Skin epidermis (tissue), 12 donors: ENCODE measurements at regions not wholly inside any gene's neighbourhood (a gene's known extent, or its start where the extent isn't known, plus 50 kb on each side); places are given as distances from the start of the nearest gene placed in this dataset.
"Not testable (repeated sequence)": the region's sequence is repeated elsewhere in the genome, so short reads cannot be mapped to it uniquely, and the experiment has no call there.

Experiments
- H3K27ac ChIP-seq, 21 experiments: fragments of 200-600 bp; sonication (generic) in 11 of 21; one replicate each; pipeline ENCODE4 v1.5.0; 2020; ENCODE audit warnings: mild to moderate bottlenecking in 3 of 21, inconsistent platforms in 2 of 21, moderate library complexity in 2 of 21
- H3K4me3 ChIP-seq, 7 experiments: fragments of 200-600 bp; sonication (generic) in 2 of 7; one replicate each; pipeline ENCODE4 v1.5.0; 2020; ENCODE audit warnings: inconsistent platforms in 2 of 7, mild to moderate bottlenecking in 2 of 7, moderate library complexity in 1 of 7

DNA sequence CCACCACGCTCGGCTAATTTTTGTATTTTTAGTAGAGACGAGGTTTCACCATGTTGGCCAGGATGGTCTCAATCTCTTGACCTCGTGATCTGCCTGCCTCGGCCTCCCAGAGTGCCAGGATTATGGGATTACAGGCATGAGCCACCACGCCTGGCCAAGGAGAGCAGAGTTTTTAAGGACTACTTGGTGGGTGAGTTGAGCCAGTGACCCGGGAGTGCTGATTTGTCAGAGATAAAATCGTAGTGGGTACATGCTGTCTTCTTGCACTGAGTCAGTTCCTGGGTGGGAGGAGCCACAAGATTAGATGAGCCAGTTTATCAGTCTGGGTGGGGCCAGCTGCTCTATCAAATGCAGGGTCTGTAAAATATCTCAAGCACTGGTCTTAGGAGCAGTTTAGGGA is 361.7 kb downstream of the TYW1 start:
- not testable (repeated sequence) for H3K27ac ChIP-seq, H3K4me3 ChIP-seq

DNA sequence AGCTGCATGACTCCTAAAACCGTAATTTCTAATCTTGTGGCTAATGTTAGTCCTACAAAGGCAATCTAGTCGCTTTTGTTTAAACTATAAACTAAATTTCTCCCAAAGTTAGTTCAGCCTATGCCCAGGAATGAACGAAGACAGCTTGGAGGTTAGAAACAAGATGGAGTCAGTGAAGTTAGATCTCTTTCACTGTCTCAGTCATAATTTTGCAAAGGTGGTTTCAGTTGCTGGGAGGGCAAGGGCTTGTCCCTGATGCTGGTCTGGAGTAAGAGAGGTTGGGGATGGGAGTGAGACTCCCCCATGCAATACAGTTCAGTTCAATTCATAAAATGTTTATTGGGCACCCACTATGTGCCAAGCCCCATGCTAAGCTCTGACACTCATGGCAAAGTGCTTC is 362.1 kb downstream of the TYW1 start:
- not testable (repeated sequence) for H3K4me3 ChIP-seq, H3K27ac ChIP-seq

DNA sequence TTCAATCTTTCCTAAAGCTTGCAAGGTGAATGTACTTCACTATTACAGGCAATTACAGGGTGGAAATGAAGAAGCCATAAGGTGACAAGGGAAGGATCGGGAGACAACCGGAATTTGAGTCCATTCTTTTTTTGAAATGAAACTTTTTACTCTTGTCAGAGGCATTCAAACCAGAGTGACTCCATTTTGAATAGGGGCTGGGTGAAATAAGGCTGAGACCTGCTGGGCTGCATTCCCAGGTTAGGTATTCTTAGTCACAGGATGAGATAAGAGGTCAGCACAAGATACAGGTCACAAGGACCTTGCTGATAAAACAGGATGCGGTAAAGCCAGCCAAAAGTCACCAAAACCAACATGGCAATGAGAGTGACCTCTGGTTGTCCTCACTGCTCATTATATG is 363.3 kb downstream of the TYW1 start:
- H3K4me3 ChIP-seq = no peak overlapping the region

DNA sequence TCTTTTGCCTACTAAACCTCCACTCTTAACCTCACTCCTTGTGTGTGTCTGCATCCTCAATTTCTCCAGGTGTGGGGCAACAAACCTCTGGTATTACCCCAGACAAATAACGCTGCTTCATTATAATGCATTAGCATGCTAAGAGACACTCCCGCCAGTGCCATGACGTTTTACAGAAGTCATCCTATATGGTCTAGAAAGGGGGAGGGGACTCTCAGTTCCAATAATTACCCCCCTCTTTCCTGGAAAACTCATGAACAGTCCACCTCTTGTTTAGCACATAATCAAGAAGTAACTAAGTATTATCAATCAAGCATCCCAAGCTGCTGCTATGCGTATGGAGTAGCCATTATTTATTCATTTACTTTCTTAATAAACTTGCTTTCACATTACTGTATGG is 364.5 kb downstream of the TYW1 start:
- no peak overlapping the region for H3K4me3 ChIP-seq
- H3K27ac ChIP-seq = no peak overlapping the region

More for the DNA sequence above, 363.3 kb downstream of the TYW1 start:
- no peak overlapping the region for H3K27ac ChIP-seq

DNA sequence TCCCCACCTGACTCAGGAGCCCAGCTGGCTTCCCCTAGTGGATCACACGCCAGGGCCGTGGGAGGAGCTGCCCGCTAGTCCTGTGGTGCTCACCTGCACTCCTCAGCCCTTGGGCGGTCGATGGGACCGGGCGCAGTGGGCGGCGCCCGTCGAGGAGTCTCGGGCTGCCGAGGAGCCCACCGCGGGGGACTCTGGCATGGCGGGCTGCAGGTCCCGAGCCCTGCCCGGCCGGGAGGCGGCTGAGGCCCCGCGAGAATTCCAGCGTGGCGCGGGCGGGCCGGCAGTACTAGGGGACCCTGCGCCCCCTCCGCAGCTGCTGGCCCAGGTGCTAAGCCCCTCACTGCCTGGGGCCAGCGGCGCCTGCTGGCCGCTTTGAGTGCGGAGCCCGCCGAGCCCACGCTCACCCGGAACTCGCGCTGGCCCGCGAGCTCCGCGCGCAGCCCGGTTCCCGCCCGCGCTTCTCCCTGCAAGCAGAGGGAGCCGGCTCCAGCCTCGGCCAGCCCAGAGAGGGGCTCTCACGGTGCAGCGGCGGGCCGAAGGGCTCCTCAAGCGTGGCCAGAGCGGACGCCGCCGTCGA is 367.9 kb downstream of the TYW1 start:
- no peak overlapping the region for H3K27ac ChIP-seq
- no peak overlapping the region for H3K4me3 ChIP-seq

DNA sequence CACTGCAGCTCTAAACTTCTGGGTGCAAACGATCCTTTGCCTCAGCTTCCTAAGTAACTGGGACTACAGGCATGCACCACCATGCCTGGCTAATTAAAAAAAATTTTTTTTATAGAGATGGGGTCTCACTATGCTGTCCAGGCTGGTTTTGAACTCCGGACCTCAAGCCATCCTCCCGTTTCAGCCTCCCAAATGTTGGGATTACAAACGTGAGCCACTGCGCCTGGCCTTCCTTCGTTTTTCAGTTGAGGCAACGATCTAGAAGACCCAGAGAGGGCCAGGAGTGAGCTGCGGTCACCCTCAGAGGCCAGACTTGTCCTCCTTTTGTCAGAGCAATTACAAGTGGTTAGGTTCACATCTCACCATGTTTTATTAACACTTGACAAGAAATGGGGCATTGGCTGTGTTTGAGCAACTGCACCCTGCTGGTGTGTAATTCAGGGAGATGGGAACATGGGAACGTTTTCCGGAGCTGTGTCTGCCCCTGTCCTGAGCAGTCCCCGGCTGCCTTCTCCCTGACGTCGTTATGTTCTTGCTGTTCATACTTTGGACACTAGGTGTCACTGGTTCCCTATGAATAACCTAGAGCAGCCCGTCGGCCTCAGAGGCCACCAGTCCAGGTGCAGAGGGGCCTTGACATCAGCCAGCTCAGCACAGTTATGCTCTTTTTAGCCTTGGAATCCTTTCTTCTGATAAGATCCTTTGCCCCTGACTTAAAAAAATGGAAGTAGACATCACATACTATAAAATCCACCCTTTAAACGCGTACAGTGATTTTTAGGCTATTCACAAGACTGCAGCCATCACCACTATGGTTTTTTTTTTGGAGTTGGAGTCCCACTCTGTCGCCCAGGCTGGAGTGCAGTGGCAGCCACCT is 375.0 kb downstream of the TYW1 start:
- no peak overlapping the region for H3K27ac ChIP-seq
- H3K4me3 ChIP-seq = no peak overlapping the region

DNA sequence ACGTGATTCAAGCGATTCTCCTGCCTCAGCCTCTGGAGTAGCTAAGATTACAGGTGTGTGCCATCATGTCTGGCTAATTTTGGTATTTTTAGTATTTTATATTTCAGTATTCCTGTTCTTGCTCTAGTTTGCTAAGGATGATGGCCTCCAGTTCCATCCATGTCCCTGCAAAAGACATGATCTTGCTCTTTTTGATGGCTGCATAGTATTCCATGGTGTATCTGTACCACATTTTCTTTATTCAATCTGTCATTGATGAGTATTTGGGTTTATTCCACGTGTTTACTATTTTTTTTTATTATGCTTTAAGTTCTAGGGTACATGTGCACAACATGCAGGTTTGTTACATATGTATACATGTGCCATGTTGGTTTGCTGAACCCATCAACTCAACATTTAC is 376.8 kb downstream of the TYW1 start:
- not testable (repeated sequence) for H3K27ac ChIP-seq, H3K4me3 ChIP-seq

DNA sequence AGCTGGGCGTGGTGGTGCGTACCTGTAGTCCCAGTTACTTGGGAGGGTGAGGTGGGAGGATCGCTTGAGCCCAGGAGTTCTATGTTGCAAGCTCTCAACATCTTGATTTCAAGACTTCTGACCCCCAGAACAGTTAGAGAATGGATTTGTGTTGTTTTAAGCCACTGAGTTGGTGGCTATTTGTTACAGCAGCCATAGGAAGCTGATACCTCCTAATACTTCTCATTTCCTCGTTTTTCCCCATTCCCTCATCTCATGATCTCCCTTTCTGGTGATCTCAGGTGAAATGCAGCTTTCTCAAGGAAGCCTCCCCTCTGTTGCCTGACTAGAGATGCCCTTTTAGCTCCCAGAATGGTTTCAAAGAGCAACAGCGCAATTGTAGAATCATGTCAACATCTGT is 378.8 kb downstream of the TYW1 start:
- Histone ChIP-seq H3K4me3 (no peak overlapping the region), H3K27ac (no peak overlapping the region)

DNA sequence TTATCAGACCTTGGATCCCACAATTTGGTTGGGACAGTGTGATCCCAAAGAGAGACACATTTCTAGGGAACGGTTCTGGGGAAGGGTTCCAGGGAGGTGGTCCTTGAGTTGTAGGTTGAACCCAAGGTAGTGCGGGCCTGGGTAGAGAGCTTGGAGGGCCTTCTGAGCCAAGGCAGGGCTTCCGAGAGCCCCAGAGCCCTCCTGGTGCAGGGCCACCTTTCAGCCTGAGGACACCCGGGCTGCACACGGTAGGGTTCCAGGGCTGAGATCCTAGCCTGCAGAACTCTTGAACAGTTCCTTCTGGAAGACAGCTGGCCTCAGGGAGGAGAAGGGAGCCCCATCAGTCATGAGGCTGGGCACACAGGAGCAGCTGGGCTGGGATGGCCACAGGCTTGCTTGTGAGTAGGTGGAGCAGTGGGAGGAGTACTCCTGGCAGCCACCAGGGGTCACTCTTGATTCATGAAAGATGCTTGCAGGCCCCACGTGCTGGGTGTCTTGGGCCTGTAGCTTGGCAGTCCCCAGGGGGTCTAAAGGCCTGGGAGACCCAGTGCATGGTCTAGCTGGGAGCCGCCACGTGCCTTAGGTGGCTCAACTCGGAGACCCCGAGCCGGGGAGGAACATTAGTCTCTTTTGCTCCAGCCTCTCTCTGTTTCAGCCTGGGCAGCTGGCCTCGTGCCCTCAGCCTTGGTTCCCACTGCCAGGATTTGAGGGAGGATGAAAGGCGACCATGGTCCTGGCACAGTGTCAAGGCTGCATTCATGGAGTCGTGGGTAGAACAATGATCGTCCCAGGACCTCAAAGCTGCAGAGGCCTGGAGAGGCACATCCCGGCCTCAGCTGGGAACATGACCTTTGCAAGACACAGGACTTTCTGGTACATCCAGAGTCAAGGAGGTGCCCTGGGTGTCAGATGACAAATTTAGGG is 381.6 kb downstream of the TYW1 start:
- Histone ChIP-seq H3K27ac (no peak overlapping the region), H3K4me3 (no peak overlapping the region)

DNA sequence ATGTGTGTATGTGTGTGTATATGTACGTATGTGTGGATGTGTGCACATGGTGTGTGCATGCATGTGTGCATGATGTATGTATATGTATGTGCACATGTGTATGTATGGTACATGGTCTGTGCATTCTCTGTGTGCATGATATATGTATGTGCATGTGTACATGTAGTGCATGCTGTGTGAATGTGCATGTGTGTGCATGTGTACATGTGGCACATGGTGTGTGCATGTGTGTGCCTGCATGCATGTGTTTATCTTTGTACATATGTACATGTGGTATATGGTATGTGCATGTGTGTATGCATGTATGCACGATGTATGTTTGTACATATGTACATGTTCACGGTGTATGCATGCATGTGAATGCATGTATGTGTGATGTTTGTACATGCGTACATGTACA is 383.7 kb downstream of the TYW1 start:
- Histone ChIP-seq H3K4me3 (no peak overlapping the region), H3K27ac (no peak overlapping the region)

DNA sequence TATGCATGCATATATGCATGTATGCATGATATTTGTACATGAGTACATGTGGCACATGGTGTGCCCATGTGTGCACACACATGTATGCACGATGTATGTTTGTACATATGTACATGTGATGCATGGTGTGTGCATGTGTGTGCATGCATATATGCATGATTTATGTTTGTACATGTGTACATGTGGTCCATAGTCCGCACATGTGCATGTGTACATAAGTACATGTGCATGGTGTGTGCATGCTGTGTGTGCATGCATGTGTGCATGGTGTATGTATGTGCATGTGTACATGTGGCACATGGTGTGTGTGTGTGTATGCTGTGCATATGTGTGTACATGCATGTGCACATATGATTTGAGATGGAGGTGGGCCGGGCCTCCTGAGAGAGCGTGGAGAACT is 384.2 kb downstream of the TYW1 start:
- no peak overlapping the region for H3K27ac ChIP-seq

DNA sequence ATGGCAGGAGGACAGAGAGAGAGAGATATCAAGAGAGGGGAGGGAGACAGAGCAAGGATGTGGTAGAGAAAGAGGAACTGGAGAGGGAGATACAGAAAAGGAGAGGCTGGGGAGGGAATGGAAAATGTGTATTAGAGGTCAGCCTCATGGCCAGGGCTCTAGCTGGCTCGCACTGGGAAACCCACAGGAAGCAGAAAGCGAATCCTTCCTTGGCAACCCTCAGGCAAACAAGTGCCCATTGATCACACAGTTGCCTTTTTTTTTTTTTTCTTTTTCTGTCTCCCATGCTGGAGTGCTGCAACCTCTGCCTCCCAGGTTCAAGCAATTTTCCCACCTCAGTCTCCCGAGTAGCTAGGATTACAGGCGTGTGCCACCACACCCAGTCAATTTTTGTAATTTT is 391.2 kb downstream of the TYW1 start:
- Histone ChIP-seq H3K27ac (no peak overlapping the region), H3K4me3 (no peak overlapping the region)

More for the DNA sequence above, 384.2 kb downstream of the TYW1 start:
- H3K4me3 ChIP-seq = no peak overlapping the region

DNA sequence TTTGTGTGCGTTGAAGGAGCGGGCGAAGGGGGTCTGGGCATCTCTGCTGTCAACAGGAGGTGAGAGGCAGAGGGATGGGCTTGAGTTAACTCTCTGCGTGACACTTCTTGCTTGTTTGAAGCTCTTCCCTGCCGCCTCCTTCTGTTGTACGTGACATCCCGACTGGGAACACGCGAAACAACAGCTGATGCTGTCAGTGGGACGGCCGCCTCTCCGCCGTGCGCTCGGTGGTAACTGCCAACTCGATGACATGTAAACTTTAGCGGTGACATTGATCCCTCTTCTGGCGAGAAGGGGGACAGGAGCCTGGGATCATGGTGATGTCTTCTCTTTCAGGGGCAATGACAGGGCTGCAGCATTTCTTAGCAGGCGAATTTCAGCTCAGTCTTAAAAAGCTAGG is 394.5 kb downstream of the TYW1 start:
- no peak overlapping the region for H3K27ac ChIP-seq
- no peak overlapping the region for H3K4me3 ChIP-seq

DNA sequence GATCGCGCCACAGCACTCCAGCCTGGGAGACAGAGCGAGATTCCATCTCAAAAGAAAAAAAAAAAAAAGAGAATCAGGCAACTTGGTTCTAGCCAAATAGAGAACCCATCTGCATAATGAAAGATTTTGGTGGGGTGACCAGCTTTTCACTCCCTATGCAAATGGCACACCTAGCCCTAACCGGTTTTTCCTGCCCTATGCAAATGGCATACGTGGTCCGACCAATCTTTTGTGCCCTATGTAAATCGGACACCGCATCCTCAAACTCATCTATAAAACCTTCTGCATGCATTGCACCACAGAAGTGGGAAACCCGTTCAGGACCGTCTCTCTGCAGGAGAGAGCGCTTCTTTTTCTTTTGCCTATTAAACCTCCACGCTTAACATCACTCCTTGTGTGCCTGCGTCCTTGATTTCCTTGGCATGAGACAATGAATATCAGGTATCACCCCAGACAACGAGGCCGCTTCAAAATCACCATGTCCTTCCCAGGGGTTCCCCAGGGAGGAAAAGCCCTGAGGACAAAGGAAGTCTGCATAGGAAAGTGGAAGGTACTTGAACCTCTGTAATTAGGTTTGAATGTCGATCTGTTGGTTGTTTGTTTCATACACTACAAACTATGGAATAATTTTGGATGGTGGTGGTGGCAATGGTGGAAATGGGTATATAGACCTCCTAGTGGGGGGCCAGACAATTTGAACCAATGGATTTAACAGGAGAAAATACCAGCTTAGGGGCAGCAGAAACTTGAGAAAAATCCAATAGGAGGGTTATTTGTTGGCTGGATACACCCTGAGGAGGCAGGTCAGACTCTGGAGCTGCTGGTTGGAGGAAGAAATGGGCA is 396.2 kb downstream of the TYW1 start:
- Histone ChIP-seq H3K27ac (no peak overlapping the region), H3K4me3 (no peak overlapping the region)

DNA sequence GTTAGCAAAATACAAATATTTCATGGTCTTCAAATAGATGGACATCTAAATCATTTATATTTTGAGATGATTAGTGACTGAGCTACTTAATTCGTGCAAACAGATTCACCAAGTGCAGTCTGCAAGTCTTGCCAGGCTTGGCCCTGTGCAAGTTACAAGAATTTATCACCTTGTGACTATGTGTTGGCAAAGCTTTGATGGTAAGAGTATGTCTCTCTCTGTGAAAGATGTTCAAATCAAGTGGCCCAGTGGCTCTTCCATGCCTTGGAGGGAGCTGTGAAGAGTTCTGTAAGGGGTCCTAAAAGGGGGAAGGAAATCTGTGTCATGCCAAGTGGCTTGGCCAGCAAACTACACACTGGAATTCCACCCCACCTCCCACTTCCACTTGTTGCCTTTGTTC is 397.3 kb downstream of the TYW1 start:
- Histone ChIP-seq H3K27ac (no peak overlapping the region), H3K4me3 (no peak overlapping the region)

DNA sequence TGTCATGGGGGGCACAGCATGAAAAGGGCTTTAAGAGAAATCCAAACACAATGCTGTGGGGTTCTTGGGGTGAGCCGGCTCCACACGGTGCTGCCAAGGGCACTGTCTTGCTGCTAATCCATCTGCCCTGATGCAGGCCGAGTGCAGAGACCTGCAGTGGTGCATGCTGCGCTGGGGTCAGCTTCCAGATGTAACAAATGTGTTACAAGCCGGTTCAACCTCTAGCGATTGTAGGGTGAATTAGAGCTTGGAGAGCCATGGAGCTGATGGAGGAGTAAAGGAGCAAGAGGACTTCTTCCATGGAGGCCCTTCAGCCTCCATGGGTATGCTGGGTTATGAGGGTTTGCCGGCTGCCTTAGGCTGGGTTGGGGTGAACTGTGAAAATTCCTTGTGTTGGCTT is 402.3 kb downstream of the TYW1 start:
- Histone ChIP-seq H3K27ac (no peak overlapping the region), H3K4me3 (no peak overlapping the region)

DNA sequence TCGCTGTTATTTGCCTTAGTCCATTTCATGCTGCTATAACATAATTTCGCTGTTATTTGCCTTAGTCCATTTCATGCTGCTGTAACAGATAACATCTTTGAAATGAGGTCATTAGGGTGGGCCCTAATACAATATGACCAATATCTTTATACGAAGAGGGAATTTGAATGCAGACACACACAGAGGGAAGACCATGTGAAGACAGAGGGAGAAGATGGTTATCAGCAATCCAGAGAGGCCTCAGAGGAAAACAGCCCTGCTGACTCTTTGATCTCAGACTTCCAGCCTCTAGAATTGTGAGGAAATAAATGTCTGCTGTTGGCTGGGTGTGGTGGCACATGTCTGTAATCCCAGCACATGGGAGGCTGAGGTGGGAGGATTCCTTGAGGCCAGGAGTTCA is 404.9 kb downstream of the TYW1 start:
- no peak overlapping the region for H3K4me3 ChIP-seq
- no peak overlapping the region for H3K27ac ChIP-seq

DNA sequence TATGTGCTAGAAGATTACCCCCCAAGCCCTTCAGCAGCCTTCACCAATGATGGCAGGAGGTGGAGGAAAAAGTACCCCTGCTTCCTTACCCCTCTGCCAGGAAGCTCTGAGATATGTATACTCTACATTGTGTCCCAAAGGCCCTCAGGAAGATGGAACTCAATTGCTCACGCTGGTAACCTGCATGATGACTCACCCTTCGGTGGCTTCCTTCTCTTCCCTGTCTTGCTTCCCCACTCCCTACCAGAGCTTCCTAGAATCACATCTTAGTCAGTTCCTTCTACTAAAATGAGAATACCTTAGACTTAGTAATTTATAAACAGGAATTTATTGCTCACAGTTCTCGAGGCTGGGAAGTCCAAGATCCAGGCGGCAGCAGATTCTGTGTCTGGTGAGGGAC is 405.6 kb downstream of the TYW1 start:
- no peak overlapping the region for H3K4me3 ChIP-seq
- H3K27ac ChIP-seq = no peak overlapping the region

DNA sequence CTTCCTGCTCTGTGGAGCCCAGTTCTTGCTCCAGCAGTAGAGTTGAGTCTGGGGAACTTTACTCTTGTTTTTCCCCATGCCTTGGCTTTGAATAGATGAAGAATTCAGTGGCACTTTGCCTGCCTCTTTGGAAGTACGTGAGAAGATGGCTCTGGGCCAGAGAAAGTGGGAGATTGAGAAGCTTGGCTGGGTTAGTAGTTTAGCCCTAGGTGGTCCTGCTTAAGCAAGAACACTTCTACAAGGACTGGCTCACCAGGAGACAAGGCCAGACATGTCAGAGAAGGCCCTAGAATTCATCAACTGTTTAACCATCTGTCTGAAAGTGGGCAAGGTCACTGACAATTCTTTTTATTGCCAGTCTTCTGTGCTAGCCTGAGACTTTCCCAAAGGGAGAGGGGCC is 410.3 kb downstream of the TYW1 start:
- H3K27ac ChIP-seq = peak overlapping the region in 1 of 21 experiments; percentile 32
- no peak overlapping the region for H3K4me3 ChIP-seq
